Neural cell (in vitro differentiated cells): ENCODE measurements at regions not wholly inside any gene's neighbourhood (a gene's known extent, or its start where the extent isn't known, plus 50 kb on each side); places are given as distances from the start of the nearest gene placed in this dataset.

Experiments
- H2AFZ ChIP-seq: fragments of 200-600, 300-800 bp; sonication (generic), shearing (Covaris generic); 2 replicates; pipeline ENCODE4 v1.6.0; 2014; ENCODE audit warnings: low read depth, mild to moderate bottlenecking, antibody characterized with exemption, low read length, moderate library complexity
- H3F3A ChIP-seq: fragments of 200-600 bp; shearing (Covaris generic); 2 replicates; pipeline ENCODE4 v1.6.1; 2016; ENCODE audit warnings: mild to moderate bottlenecking, moderate library complexity, mixed read lengths, antibody characterized with exemption, low read length; ENCODE audit not compliant: insufficient read depth, poor library complexity, severe bottlenecking
- H3K27ac ChIP-seq: fragments of 200-600, 300-800 bp; sonication (generic), shearing (Covaris generic); 2 replicates; pipeline ENCODE4 v1.5.1; 2014; ENCODE audit warnings: mild to moderate bottlenecking, low read length, moderate library complexity
- H3K27me3 ChIP-seq: fragments of 300-800, 200-600 bp; sonication (generic), shearing (Covaris generic); 2 replicates; pipeline ENCODE4 v1.6.0; 2014; ENCODE audit warnings: mild to moderate bottlenecking, low read depth, low read length, moderate library complexity; ENCODE audit not compliant: insufficient read depth
- H3K36me3 ChIP-seq: fragments of 300-800, 200-600 bp; sonication (generic), shearing (Covaris generic); 2 replicates; pipeline ENCODE4 v1.5.1; 2014; ENCODE audit warnings: mild to moderate bottlenecking, antibody characterized with exemption, low read length, moderate library complexity; ENCODE audit not compliant: insufficient read depth
- H3K4me2 ChIP-seq: fragments of 300-800, 200-600 bp; sonication (generic), shearing (Covaris generic); 2 replicates; pipeline ENCODE4 v1.6.0; 2014; ENCODE audit warnings: mild to moderate bottlenecking, low read length
- H3K4me3 ChIP-seq: fragments of 300-800, 200-600 bp; sonication (generic), shearing (Covaris generic); 2 replicates; pipeline ENCODE4 v1.5.1; 2014; ENCODE audit warnings: mild to moderate bottlenecking, low read length, moderate library complexity
- H3K79me2 ChIP-seq: fragments of 200-600 bp; shearing (Covaris generic); replicated peaks from 2 replicates; pipeline ENCODE4 v1.6.0; 2014; ENCODE audit warnings: mild to moderate bottlenecking, low read length, moderate library complexity; ENCODE audit not compliant: insufficient read depth
- H3K9ac ChIP-seq: fragments of 300-800, 200-600 bp; sonication (generic), shearing (Covaris generic); 2 replicates; pipeline ENCODE4 v1.6.1; 2016; ENCODE audit warnings: mild to moderate bottlenecking, low read length, mixed read lengths
- H3K9me2 ChIP-seq: fragments of 200-600 bp; shearing (Covaris generic); 2 replicates; pipeline ENCODE4 v1.6.1; 2016; ENCODE audit warnings: mild to moderate bottlenecking, low read length, mixed read lengths; ENCODE audit not compliant: insufficient read depth
- H3K9me3 ChIP-seq: fragments of 200-600, 300-800 bp; sonication (generic), shearing (Covaris generic); 2 replicates; pipeline ENCODE4 v1.6.1; 2016; ENCODE audit warnings: mild to moderate bottlenecking, mixed run types, low read length, moderate library complexity, mixed read lengths
- H4K20me1 ChIP-seq: fragments of 200-600 bp; shearing (Covaris generic); 2 replicates; pipeline ENCODE4 v1.6.1; 2016; ENCODE audit warnings: mild to moderate bottlenecking, mixed run types; ENCODE audit not compliant: insufficient read depth
- EP300 ChIP-seq: fragments of 450-650 bp; conservative IDR thresholded peaks from 2 replicates; pipeline ENCODE4 v1.6.1; 2014; ENCODE audit warnings: antibody characterized with exemption, mild to moderate bottlenecking, moderate library complexity; ENCODE audit not compliant: poor library complexity, severe bottlenecking
- EZH2 ChIP-seq: fragments of 200-600, 300-800 bp; shearing (Covaris generic), sonication (generic); IDR thresholded peaks from 2 replicates; pipeline ENCODE4 v1.6.1; 2014; ENCODE audit warnings: antibody characterized with exemption, low read length, borderline replicate concordance, mild to moderate bottlenecking; ENCODE audit not compliant: insufficient read depth, poor library complexity, severe bottlenecking
- MXI1 ChIP-seq: fragments of 450-650 bp; conservative IDR thresholded peaks from 2 replicates; pipeline ENCODE4 v1.6.1; 2014; ENCODE audit warnings: antibody characterized with exemption, mild to moderate bottlenecking; ENCODE audit not compliant: poor library complexity, severe bottlenecking
- POLR2AphosphoS5 ChIP-seq: IDR thresholded peaks from 2 replicates; pipeline ENCODE4 v1.6.1; 2012
- RAD21 ChIP-seq: fragments of 450-650 bp; conservative IDR thresholded peaks from 2 replicates; pipeline ENCODE4 v1.6.1; 2014; ENCODE audit warnings: antibody characterized with exemption, mild to moderate bottlenecking, moderate library complexity
- SMC3 ChIP-seq: fragments of 450-650 bp; conservative IDR thresholded peaks from 2 replicates; pipeline ENCODE4 v1.6.1; 2014; ENCODE audit warnings: antibody characterized with exemption, mild to moderate bottlenecking, moderate library complexity; ENCODE audit not compliant: poor library complexity
- TAF1 ChIP-seq: IDR thresholded peaks from 2 replicates; pipeline ENCODE4 v1.6.1; 2012; ENCODE audit warnings: low read depth
- TF ChIP-seq, protein P1 (sequence below): fragments of 450-650 bp; IDR thresholded peaks from 2 replicates; pipeline ENCODE4 v1.5.1; 2014; ENCODE audit warnings: antibody characterized with exemption, mild to moderate bottlenecking, moderate library complexity; ENCODE audit not compliant: poor library complexity, severe bottlenecking
- TF ChIP-seq, protein P2 (sequence below): IDR thresholded peaks from 2 replicates; pipeline ENCODE4 v1.6.1; 2012; ENCODE audit warnings: borderline replicate concordance

DNA sequence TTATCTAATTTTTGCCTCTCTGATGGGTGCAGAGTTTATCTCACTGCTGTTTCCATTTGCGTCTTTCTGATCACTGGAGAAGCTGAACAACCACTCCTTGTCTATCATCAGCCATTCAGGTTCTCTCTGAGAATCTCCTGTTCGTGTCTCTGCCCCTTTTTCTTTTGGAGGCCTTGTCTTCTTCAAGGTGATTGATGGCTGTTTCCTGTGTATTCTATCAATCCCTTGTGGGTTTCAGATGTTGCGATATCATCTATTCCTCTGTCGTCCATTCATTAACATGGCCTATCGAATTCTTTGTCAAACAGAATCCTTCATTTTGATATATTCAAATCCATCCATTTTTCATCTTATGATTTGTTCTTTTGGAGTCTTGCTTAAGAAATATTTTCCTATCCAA lies 100.3 kb downstream of the FAM53A start:
- no peaks in the 10 kb centered on the region for H3K36me3 ChIP-seq
- H3K9me2 ChIP-seq, result no peaks in the 10 kb centered on the region
- H2AFZ ChIP-seq, result no peak overlapping the region
- peaks cover 12% of the 10 kb centered on the region for H3K27me3 ChIP-seq
- H3K4me3 ChIP-seq, result no peak overlapping the region
- no peaks in the 10 kb centered on the region for H3K79me2 ChIP-seq
- peaks cover 16% of the 10 kb centered on the region for H3K9me3 ChIP-seq
- no peak overlapping the region for H3K4me2 ChIP-seq
- TF ChIP-seq POLR2AphosphoS5 (no peak), EP300 (no peak), EZH2 (no peak), MXI1 (no peak), RAD21 (no peak), SMC3 (no peak), TAF1 (no peak)
- TF ChIP-seq, protein P1, sequence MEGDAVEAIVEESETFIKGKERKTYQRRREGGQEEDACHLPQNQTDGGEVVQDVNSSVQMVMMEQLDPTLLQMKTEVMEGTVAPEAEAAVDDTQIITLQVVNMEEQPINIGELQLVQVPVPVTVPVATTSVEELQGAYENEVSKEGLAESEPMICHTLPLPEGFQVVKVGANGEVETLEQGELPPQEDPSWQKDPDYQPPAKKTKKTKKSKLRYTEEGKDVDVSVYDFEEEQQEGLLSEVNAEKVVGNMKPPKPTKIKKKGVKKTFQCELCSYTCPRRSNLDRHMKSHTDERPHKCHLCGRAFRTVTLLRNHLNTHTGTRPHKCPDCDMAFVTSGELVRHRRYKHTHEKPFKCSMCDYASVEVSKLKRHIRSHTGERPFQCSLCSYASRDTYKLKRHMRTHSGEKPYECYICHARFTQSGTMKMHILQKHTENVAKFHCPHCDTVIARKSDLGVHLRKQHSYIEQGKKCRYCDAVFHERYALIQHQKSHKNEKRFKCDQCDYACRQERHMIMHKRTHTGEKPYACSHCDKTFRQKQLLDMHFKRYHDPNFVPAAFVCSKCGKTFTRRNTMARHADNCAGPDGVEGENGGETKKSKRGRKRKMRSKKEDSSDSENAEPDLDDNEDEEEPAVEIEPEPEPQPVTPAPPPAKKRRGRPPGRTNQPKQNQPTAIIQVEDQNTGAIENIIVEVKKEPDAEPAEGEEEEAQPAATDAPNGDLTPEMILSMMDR, result no peak
- TF ChIP-seq, protein P2, sequence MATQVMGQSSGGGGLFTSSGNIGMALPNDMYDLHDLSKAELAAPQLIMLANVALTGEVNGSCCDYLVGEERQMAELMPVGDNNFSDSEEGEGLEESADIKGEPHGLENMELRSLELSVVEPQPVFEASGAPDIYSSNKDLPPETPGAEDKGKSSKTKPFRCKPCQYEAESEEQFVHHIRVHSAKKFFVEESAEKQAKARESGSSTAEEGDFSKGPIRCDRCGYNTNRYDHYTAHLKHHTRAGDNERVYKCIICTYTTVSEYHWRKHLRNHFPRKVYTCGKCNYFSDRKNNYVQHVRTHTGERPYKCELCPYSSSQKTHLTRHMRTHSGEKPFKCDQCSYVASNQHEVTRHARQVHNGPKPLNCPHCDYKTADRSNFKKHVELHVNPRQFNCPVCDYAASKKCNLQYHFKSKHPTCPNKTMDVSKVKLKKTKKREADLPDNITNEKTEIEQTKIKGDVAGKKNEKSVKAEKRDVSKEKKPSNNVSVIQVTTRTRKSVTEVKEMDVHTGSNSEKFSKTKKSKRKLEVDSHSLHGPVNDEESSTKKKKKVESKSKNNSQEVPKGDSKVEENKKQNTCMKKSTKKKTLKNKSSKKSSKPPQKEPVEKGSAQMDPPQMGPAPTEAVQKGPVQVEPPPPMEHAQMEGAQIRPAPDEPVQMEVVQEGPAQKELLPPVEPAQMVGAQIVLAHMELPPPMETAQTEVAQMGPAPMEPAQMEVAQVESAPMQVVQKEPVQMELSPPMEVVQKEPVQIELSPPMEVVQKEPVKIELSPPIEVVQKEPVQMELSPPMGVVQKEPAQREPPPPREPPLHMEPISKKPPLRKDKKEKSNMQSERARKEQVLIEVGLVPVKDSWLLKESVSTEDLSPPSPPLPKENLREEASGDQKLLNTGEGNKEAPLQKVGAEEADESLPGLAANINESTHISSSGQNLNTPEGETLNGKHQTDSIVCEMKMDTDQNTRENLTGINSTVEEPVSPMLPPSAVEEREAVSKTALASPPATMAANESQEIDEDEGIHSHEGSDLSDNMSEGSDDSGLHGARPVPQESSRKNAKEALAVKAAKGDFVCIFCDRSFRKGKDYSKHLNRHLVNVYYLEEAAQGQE, result no peak
- H3K9ac ChIP-seq, result no peak overlapping the region
- H4K20me1 ChIP-seq, result no peaks in the 10 kb centered on the region
- H3F3A ChIP-seq, result no peaks in the 10 kb centered on the region
- no peak overlapping the region for H3K27ac ChIP-seq

DNA sequence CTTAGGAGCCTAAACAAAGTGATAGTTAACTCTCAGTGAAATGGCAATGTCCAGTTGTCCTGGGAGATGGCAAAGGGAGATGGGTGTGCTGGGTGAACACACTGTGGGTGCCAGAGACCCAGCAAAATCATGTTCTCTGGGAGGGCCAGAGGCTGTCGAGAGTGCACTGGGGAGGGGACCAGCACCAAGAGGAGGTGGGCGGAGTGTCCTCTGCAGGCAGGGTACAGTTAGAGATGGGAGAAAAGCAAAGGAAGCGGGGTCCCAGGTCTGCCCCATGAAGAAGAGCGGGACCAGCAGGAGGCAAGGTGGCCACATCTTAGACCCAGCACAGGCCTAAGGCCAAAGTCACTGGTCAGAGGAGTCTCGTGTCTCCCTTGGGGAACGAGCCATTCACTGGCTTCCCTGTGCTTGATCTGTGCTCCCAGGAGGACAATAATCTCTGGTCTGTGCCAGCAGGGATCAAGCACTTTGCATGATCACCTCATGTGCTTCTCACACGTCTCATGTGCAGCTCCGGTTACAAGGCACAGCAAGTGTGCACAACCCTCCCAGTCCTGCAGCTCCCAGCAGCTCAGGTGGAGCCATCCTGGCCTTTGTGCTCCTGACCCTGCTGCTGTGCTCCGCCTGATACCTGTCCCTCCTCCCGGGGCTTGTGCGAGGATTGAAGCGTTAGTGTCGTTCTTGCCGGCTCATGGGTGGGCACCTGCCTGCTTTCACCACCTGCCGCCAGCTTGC lies 100.9 kb downstream of the FAM53A start:
- Histone ChIP-seq H2AFZ (no peak overlapping the region), H3K9me3 (peaks cover 10% of the 10 kb centered on the region), H3K79me2 (no peaks in the 10 kb centered on the region), H3K4me3 (no peak overlapping the region), H3F3A (no peaks in the 10 kb centered on the region), H4K20me1 (no peaks in the 10 kb centered on the region), H3K4me2 (no peak overlapping the region), H3K27ac (no peak overlapping the region), H3K27me3 (peaks cover 12% of the 10 kb centered on the region), H3K9ac (no peak overlapping the region), H3K9me2 (no peaks in the 10 kb centered on the region), H3K36me3 (no peaks in the 10 kb centered on the region)
- TF ChIP-seq MXI1 (no peak), POLR2AphosphoS5 (no peak), EP300 (no peak), TAF1 (no peak), SMC3 (no peak), EZH2 (no peak), RAD21 (no peak)
- TF ChIP-seq, protein P2, result no peak
- TF ChIP-seq, protein P1, result no peak
